Hepatic stellate cell (primary cell): ENCODE measurements at regions not wholly inside any gene's neighbourhood (a gene's known extent, or its start where the extent isn't known, plus 50 kb on each side); places are given as distances from the start of the nearest gene placed in this dataset.
"Not testable (repeated sequence)": the region's sequence is repeated elsewhere in the genome, so short reads cannot be mapped to it uniquely, and the experiment has no call there.

ENCODE experiments used
- DNase-seq: peaks from one replicate; pipeline ENCODE4 v3.0.0; 2011; ENCODE audit warnings: low spot score

DNA sequence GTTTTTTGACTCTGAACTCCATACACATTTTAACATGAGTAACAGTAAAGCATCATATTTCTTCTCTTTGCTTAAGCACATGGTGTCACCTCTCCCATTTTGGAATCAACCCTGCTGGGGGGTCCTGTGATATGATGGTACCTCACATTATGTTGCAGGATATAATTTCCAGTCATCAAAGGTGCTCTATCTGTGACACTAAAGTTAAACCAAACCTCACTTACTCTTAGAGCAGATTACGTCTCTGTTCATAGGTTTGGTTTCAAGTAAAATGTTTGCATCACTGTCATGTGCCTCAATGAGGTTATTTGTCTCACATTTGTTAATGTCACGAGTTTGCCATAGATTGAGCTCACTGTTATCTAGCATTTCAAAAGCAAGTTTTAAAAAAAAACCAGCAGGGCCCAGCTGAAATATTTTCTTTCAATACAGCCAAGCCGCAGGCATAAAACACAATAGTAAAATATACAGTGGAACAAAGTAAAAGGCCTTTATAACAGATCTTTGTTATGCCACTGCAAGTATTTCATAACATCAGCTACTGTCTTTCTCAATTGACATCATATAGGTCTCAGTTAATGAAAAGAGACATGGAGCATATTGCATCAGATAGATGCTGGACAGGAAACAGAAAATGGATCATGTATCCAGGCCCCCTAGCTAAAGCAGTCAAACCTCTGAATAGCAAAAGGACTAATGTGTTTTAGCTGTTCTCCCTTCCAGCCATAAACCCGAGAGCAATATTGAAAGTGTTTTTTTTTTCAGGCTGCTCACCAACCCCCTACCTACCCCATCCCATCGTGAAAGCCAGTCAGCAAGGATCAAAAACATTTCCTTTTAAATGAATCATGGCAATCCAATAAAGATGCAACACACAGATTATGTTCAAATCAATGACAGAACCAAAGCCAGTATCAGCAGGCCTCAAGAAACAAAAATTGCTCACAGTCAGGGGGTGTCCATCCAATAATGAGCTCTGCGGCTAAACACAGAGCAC is 182.1 kb upstream of the ITGA1 start:
- no peak for DNase-seq

DNA sequence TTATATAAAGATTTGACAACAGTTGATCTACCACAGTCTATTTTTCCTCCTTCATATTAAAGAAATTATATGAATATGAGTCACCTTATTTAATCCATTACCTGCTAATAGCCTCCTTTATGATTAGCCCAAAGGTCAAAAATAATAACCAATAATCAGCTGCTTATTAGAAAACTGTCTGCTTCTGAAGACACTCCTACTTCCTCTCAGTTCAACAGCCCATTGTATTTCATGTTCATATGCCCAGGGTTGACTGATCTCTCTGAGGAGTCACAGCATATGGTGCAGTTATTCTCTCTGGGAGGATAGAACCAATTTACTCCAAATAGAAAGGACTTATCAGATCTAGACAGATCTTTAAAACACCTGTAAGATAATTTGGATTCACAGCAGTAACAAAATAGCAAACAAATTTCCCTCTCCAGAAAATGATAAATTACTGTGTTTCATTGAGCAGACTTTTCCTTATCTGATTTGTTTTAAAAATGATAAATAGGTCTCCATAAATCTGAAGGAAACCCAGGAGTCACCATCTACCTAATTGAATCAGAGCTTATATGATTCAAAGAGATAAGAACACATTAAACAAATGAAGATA is 180.4 kb upstream of the ITGA1 start:
- no peak for DNase-seq

DNA sequence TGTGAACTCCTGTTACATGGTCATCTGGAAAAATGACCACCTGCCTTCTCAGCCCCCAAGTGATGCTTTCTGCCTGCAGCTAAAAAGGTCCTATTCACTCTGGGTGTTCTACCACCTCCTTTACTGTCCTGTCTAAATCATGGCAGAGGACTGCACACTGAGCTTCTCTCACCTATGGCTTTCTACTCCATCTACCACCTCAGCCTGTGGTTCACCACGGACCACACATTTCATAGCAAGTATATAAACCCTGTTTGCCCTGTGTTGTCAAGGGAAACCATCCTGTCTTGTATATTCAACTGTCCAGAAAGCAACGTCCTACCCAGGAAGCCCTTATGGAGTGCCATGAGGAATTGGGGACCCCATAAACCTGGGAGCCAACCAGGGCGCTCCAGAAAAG is 167.4 kb upstream of the ITGA1 start:
- DNase-seq = no peak

DNA sequence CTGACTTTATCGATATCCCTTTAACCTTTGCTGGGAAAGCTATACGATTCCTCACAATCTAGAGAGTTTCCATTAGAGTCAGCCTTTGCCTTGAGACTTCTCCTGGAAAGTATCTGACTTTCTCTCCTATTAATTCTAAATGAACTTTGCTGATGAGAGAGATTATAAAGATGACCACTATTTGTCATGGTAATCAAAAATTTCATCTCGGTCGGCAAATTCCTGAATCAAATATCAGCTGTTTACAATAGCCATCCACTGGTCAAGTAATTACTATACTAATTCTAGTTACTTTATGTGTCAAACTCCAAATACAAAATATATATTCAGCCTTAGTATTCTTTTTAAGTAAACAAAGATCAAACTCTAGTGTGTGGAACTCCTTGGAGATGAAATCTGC is 164.4 kb upstream of the ITGA1 start:
- DNase-seq = no peak

DNA sequence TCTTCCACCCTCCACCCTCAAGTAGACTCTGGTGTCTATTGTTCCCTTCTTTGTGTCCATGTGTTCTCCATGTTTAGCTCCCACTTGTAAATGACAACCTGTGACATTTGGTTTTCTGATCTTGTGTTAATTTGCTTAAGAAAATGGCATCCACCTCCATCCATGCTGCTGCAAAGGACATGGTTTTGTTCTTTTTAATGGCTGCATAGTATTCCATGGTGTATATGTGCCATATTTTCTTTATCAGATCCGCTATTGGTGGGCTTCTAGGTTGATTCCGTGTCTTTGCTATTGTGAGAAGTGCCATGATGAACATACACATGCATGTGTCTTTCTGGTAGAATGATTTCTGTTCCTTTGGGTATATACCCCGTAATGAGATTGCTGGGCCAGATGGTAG is 163.4 kb upstream of the ITGA1 start:
- no peak for DNase-seq

DNA sequence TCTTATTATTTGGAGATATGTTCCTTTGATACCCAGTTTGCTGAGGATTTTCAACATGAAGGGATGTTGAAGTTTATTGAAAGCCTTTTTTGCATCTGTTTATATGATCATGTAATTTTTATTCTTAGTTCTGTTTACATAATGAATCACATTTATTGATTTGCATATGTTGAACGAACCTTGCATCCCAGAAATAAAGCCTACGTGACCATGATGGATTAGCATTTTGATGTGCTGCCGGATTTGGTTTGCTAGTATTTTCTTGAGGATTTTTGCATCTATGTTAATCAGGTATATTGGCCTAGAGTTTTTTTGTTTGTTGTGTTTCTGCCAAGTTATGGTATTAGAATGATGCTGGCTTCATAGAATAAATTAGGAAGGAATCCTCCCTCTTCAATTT is 161.4 kb upstream of the ITGA1 start:
- no peak for DNase-seq

DNA sequence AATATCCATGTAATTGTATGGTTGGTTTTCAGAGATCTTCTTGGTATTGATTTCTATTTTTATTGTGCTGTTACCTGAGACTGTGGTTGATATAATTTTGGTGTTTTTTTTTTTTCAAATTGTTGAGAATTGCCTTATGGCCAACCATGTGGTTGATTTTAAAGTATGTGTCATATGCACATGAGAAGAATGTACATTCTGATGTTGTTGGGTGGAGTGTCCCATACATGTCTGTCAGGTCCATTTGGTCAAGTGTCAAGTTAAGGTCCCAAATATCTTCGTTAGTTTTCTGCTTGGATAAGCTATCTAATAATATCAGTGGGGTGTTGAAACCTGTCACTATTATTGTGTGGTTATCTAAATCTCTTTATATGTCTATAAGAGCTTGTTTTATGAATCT is 160.0 kb upstream of the ITGA1 start:
- no peak for DNase-seq

DNA sequence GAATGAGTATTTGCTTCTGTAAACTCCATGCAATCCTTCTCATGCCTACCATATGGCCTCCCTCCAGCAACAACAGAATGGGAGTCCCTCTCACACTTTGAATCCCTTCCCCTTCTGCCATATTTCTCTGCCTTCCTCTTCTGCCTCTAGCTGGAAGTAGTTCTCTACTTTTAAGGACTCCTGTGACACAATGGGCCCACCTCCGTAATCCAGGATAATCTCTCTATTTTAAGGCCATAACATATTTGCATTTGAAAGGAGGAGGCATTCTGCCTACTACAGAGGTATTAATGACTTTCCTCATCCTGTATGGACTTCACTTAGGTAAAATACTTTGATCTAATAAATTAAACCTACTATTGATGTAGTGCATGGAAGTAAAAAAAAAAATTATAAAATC is 155.4 kb upstream of the ITGA1 start:
- no peak for DNase-seq

DNA sequence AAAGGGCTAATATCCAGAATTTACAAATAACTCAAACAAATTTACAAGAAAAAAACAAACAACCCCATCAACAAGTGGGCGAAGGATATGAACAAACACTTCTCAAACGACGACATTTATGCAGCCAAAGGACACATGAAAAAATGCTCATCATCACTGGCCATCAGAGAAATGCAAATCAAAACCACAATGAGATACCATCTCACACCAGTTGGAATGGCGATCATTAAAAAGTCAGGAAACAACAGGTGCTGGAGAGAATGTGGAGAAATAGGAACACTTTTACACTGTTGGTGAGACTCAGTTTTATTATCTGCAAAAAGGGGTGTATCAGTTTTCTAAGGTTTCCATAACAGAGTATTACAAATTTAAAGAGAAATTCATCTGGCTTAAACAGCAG is 153.5 kb upstream of the ITGA1 start:
- not testable (repeated sequence) for DNase-seq

DNA sequence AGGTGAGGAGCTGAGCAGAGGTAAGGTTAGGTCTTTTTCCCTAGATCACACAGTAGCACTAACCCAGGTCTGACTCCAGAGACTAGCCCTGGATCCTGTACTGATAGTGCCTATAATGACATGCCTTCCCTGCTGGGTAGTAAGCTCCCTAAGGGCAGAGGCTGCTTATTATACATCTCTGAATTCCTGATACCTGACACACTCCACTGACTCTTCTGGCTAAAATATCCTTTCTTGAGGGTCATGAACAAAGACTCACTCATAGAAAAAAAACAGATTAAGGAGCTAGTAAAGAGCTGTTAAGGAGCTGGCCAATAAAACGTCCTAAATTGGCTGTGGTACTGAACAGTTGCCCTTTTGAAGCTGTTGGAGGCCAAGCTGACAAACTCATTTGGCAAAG is 149.0 kb upstream of the ITGA1 start:
- DNase-seq = no peak

DNA sequence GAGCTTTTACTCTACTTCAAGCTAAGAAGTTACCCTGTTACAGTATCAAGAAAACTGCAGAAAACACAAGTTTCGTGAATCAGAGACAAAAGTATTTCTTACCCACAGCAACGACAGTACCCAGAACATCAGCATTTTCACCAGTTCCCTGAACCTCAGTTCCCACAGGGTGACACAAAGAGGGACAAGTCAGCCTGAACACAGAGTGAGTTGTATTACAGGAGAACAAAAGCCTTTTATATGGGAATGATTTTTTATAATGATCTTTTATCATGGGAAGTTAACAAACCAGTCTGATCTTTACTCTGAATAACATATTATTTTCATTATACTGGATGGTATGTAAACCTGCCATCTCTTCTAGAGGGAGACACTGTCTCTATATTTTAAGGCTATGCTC is 139.0 kb upstream of the ITGA1 start:
- no peak for DNase-seq

DNA sequence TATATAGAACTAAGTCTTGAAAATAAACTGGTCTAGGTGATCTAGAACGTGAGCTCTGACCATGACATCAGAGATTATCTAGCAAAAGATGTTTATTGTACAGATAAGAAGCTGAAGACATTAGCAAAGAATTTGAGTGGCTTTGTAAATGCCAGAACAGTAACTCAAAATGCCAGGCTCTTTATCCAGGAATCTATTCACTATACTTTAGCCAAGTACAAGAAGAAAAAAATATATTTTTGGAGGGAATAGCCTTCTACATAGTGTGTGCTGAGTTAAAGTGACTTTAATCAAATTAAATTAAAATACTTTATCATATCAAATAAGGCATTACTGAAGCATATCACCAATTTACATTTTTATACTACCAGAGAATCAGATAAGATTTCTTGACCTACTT is 132.6 kb upstream of the ITGA1 start:
- no peak for DNase-seq

DNA sequence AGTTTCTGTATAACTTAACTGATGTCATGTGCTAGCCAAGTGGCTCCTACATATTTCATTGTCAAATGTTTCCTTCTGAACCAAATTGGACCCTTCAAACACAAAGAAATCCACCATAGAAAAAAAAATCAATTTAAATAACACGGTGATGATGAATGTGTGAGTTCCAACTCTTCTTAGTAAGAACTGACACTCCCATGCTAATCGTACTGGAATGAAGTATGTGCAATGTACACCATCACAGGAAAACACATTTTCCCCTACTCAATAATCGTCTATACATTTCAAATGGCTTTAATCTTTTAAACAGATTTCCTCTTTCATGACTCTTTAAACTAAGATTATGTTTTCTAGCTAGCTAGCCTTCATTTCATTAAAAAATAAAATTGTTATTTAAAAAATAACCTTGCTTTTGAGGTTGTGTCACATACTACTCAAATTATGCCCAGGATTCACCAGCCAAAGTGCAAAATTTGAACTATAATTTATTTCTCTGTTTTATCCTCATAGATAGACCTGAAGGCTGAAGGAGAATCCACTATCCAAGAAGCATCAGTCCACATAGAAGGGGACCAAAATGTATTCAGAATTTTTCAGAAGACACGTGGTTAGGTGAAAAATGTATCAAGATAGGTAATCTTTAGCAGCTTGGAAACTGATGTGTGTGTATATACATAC is 131.0 kb upstream of the ITGA1 start:
- DNase-seq = no peak

DNA sequence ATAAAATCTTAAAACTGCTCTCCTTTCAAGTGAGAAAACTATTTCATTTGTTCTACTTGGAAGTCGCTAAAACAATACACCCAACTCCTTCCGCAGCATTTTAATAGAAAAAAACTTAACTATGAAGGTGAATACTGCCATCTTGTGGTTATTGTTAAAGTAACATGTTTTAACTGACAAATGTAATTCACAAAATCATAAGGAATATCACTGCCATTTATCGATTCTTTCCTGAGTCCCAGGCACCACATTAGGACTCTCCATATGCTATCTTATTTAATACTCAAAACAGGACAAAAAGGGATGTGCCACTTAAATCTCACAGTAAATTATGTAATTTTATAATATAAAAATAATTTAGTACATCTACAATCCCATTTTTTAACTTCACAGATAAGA is 130.5 kb upstream of the ITGA1 start:
- peak; percentile 7 for DNase-seq

DNA sequence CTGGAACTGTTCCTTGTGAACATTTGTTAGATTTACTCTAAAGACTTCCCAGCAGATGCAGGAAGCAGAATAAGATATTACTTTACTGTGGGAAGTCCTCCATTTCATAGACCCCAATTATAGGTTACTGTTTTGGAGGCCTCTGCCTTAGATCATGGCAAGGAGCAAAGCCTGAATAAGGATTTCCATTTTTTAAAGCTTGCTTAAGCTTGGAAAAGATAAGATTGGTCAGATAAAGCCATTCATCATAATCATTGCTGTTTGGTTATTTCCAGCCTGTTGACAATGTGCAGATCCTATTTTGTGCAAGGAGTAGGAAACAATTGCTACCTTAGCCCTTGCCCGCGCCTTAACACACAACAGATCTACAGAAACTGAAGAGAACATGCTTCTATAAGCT is 129.5 kb upstream of the ITGA1 start:
- DNase-seq = no peak

DNA sequence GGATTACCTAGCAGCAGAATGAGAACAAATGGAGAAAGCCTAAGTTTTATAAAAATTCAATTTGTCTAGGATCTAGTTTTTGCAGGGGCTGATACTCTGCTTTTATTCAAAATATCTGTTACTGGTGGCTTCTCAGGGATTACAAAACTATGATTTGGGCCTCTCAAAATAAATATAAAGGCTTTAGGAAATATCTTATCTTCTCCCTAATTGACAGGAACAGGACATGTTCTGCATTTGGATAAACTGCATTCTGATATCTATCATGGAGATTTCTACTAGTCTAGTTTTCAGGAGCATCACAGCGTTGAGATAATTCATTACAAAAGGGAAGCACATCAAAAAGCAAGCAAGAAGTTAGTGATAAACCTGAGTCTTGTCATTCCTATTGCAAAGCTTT is 127.1 kb upstream of the ITGA1 start:
- DNase-seq = no peak

DNA sequence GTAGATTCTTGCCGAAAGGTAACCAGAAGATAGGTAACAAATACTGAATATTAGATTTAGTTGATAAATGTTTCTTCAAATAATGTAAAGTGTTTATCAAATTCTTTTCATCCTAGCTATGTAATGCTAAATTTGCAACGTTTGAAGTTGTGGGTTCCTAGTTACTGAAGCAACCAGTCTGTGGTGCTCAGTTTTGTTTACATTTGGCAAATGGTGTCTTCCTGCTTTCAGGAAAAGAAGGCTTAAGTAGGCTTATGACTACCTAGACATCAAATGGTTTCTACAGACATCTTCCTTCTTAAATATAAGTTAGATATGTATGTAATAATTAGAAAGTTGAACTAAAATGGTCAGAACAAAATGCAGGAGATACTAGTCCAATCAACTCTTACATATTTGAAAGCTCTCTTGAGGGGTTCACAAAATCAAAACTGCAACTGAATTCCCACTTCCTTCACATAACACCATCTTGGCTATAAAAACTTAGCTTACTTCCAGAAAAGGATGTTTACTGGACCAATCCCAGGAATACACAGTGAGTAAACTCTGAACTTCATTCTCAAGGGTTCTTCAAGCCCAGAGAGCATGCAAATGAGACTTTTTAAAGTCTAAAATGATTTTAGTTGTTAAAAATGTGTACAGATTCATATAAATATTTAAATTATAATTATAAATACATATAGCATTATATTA is 125.7 kb upstream of the ITGA1 start:
- DNase-seq = no peak

DNA sequence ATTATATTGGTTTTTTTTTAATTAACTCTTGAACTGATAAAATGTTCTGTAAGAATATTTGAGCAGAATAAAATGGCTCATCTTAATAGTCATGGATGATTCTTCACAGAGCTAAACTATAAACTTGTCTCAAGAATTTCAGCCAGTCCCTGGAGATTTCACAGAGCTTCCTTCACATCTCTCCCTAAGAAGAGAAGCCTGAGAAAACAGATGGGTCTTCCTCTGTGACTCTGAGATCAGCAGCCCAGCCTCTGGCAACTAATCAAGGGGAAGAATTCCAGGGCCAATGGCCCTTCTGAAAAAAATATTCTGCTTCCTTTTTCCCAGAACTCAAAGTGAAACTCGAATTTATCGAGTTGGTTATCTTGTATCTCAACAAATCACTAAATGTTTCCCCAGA is 122.2 kb upstream of the ITGA1 start:
- DNase-seq = peak; percentile 32

DNA sequence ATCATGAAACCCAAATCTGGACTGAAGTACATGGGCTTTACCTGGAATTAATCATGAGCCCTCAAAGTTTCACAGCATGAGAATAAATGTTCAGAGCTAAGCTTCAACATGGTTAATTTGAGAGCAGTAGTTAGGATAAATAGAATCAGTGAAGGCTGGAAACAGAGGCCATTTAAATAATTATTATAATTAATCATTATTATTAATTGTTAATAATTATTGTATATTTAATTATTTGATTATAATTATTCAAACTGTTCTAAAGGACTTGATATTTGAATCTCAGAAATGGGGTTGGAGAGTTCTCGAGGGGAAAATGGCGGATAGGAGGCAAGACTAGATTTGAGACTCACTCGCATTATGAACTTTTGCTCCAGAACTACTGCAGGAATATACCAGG is 119.6 kb upstream of the ITGA1 start:
- DNase-seq = no peak

DNA sequence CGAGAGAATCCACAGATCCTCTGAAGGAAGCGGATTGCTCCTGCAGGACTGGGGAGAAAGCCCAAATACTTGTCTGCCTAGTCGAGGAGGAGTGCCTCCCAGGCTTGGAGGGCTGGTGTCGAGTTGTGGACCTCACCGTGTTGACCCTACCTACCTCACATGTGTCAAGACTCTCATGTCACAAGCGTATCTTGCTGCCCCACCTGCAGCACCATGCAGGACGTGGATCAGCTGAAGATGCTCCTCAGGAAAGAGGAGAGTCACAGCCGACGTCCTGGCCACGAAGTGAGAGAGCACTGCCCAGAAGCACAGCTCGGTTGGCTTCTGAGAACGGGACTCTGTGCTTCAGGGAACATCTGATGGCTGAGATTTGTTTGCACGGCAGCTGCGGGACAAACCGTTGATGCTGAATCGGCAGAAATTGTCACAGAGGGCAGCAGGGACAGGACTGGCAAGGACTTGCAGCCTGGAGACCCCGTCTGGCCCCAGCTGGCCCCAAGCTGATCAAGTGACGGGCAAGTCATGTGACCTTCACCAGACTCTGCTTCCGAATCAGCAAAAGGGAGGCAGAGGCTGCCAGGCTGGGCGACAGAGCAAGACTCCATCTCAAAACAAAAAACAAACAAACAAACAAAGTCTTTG is 119.1 kb upstream of the ITGA1 start:
- no peak for DNase-seq

DNA sequence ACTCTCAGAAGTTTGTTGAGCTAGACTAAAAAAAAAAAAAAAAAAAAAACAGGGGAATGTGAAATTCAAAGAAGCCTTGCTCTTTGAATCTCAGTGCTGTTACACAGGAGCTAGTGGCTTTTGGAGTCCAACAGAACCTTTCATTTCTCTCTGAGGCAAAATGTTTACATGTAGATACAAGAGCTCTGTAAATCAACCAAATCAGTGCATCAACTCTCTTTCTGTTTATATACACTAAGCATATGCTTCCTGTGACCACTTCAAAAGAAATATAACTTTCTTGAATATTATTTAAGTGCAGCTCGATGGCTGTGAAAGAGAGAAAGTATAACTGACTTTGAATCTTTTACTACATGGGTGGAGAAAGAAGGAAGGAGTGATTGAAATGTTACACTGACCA is 115.3 kb upstream of the ITGA1 start:
- DNase-seq = no peak

DNA sequence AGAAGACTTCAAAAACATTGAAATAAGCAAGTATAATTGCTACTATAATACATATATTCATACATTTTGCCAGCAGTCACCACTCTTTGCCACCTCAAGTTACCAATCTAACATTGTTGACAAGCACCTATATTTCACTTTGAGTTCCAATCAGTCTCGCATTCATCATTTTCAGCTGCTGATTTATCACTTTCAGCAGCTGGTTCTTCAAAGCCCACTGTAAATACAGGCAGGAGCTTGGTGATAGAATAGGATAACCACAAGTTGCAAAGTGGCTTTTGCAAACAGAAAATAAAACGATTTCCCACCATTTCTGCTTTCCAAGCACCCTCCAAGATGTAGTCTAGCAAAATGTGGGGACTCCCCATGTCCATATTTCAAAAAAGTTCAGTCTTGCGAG is 114.2 kb upstream of the ITGA1 start:
- no peak for DNase-seq
